ENCODE measurements at regions not wholly inside any gene's neighbourhood (a gene's known extent, or its start where the extent isn't known, plus 50 kb on each side); places are given as distances from the start of the nearest gene placed in this dataset.

GRCh38 chr7:25314731-25315267 lies 86.5 kb upstream of the NPVF start:
- no peak for DNase-seq (ENCODE audit: low spot score)

DNA sequence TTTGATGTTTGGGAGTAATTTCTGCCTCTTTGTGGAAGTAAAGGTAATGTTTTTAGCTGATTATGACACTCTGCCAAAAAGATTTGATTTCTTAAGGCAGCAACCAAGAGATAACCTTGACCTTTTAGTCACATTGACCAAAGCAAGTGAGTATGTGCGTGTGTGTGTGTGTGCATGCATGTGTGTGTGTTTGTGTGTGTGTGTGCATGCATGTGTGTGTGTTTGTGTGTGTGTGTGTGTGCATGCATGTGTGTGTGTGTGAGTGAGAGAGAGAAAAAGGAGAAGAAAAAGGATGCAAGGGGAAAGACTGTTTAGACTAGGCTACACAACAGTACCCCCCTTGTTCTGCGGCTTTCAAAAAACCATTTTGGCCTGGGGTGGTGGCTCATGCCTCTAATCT lies 88.1 kb upstream of the NPVF start:
- no peak for DNase-seq (ENCODE audit: low spot score)

- DNase-seq (ENCODE audit: low spot score): no peak
Observed at GRCh38 chr7:25318047-25318446, 89.8 kb upstream of the NPVF start.

DNA sequence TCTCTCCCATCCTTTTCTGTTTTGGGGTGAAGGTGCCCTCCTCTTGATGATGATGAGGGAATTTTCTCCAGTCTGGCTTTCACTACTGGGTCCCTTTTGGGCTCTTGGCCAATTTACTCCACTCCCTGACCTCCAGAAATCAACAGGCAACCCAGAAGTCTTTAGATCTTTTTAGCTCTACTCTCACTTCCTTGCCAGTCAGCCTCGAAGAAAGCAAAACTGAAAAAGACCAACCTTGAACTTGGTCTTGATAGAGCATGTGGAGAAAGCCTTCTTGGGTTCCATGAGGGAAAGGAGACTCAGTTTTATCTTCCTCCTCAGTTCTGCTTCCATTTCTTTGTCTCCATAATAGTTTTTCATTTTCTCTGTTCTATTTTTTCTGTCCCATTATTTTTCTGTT lies 91.4 kb upstream of the NPVF start:
- no peak for DNase-seq (ENCODE audit: low spot score)

DNA sequence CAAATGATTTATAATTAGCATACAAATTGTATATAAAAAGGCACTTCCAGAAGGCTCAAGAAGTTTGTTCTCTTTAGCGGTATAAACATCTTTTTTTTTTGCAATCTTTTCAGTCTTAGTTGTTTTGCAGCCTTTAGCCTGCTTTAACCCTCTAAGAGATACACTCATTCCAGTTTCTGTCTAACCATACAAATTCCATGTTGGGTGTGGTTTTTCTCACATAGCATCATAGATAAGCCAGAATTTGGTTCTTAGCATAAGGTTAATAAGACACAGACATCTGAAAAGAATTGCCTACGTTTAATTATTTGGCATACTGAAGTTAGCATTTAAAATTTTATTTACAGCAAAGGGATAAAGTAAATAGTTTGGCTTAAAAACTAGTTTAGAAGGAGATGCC lies 92.5 kb upstream of the NPVF start:
- DNase-seq (ENCODE audit: low spot score): no peak

DNA sequence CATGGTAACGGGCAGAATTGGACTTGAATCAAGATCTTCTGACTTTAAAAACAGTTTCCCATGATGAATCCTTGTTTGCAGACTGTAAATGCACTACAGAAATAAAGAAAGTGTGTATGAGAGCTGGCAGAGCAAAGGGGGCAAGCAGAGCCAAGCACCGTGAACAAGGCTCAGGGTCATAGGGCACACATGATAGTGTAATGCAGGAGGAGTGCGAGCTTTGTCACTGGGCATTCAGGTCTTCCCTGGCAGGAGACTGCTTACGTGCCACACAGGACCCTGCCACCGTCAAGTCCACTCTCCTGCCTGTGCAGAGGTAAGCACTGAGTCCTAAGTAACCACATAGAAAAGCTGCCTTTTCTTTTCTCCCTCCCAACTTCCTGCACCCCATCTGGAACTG lies 93.1 kb upstream of the NPVF start:
- DNase-seq (ENCODE audit: low spot score): no peak

- no peak for DNase-seq (ENCODE audit: low spot score)
Observed at GRCh38 chr7:25322473-25322872, 94.2 kb upstream of the NPVF start.

DNA sequence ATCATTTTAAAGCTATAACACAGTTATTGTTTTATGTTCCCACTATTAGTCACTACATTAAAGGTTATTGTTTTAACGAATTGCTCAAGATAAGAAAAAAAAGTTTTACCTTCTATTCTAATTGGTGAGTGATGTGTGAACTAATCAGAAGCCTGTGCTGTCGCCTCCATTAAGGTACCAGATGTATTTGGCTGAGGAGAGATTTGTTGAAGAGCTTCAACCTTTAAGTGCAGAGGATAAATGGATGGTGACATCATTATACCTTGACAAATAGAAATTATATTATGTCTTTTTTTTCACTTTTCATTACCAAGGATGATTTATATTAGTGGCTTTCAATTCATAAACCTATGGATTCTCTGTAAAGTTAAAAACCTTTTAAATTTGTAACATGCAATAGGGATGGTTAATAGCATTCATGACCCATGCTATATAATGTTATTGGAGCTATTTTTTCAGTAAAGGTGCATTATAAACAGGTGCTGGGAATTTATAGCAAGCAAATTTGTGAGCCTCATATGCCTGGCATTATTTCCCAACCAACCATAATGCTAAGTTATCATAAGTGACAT lies 97.0 kb upstream of the NPVF start:
- DNase-seq (ENCODE audit: low spot score): no peak

- DNase-seq (ENCODE audit: low spot score): no peak
Observed at GRCh38 chr7:25326501-25327156, 98.3 kb upstream of the NPVF start.

DNA sequence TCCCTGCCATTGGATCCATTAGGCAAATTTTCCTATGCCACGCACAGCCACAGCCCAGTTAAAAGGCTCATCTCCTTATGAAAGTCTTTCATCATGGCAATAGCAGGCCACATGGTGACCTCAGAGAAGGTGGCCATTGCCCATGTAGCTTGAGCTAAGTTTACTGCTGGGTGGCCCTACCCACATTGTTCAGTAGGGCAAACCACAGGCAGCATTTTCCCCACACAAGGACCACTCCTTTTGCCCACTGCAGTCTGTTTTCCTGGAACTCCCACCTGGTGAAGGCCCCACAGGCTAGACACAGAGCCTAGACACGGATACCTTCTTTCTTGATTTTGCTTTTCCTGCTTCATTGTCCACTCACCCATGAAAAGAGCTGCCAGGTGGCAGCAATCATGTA lies 101.5 kb upstream of the NPVF start:
- DNase-seq (ENCODE audit: low spot score): no peak

DNA sequence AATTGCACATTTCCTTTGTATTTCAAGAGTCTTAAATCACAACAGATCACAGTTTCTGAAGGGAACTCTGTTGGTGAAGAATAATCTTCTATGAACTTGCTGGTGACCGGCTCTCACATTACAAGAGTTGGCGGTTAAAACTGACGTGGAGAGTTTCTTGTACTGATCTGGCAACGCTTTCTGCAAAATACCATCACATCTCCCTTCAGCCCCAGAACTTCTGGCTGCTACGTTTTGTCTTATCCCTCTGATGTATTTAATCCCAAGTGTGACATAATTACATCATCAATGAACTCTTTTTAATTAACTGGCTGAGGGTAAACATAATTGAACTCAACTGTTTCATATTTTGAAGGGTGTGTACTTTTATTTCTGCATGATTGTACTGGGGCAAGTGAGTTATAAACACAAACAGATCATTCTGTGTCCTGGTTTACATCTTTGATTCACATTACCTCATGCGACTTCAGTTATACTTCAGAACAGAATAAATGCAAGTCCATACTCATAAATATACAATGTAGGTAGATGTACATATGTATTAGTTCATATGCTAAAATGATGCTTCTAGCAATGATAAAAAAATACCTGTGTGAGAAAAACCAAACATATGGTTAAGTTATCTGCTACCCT lies 105.1 kb upstream of the NPVF start:
- DNase-seq (ENCODE audit: low spot score): no peak

GRCh38 chr7:25347360-25348066 lies 119.2 kb upstream of the NPVF start:
- no peak for DNase-seq (ENCODE audit: low spot score)

- DNase-seq (ENCODE audit: low spot score): no peak
Observed at GRCh38 chr7:25348104-25348503, 119.8 kb upstream of the NPVF start.

- DNase-seq (ENCODE audit: low spot score): no peak
Observed at GRCh38 chr7:25349283-25350017, 121.2 kb upstream of the NPVF start.

- no peak for DNase-seq (ENCODE audit: low spot score)
Observed at GRCh38 chr7:25350041-25350440, 121.8 kb upstream of the NPVF start.

DNA sequence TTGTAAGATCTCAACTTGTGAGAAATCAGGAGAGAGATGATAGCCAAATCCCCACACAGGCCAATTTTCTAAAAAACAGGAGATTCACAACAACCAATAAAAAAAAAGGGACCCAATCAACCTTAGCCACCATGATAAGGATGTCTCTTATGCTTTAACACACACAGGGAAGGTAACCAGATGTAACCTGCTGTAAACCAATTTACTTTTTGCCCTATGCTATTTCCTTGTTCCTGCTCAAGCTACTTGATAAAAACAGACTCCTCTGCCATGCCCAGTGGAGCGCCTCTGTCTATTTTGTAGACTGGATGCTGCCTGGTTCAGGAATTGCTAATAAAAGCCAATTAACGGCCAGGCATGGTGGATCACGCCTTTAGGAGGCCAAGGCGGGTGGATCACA lies 123.5 kb upstream of the NPVF start:
- no peak for DNase-seq (ENCODE audit: low spot score)

DNA sequence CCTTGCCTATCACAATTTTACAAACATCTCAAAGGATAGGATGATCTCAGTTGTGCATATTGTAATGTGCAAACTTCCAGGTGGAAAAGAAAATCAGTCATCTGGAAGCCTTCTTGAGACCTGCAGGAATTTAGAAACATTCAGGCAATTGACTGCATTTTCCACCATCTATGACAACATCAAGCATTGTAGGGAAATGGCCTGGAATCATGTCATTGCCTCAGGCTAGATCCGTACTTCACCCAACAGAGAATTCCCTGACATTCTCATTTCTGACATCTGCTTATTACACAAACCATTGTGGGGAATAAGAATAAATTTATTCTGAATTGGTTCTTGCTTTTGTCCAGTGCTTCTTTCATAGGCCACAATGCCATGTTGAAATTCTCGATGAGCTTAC lies 124.9 kb upstream of the NPVF start:
- DNase-seq (ENCODE audit: low spot score): no peak

DNA sequence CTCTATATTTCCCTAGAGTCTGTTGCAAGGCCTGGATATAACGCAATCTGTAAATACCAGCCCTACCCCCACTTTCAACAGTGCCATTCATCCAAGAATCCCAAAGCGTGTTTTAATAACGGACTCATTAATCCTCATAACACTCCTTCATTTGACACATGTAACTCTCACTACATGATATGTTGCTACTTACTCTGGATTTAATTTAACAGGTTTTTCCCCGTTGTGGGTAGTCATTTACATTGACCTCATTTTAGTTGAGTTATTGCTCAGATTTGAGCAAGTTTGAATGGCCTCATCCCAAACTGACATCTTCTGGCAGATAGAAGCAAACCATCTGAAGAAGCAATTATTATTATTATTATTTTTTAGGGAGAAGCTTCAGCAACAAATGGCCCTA lies 125.4 kb upstream of the NPVF start:
- no peak for DNase-seq (ENCODE audit: low spot score)

DNA sequence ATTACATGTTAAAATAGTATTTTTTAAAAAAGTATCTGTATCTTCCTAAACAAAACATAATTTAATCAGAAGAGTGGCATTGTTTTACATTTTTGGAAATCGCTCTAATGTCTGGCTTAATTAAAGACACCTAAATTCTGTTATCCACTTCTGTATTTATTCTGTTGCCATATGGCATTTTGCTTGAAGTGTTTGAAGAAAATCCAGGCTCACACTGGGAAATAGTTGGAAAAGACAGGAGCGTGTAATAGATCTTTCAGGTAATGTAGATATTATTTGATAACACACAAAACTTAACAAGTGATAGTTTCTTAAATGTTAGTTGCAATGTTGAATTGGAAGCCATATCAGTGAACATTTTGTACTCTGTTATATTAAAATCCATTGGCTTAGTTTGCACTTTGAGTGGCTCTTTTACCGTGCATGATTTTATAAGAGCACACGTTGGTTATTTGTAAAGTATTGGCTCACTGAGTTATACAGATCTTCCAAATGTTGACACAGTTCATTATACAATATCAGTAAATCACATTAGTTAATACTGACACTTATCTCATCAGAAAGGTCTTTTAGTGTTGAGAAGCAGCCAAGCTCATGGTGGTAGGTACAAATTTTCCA lies 128.4 kb upstream of the NPVF start:
- no peak for DNase-seq (ENCODE audit: low spot score)

GRCh38 chr7:25358926-25359325 lies 130.6 kb upstream of the NPVF start:
- no peak for DNase-seq (ENCODE audit: low spot score)

GRCh38 chr7:25359471-25360059 lies 131.3 kb upstream of the NPVF start:
- no peak for DNase-seq (ENCODE audit: low spot score)

Data from HuH-7.5 (cell line).